ENCODE measurements at regions not wholly inside any gene's neighbourhood (a gene's known extent, or its start where the extent isn't known, plus 50 kb on each side); places are given as distances from the start of the nearest gene placed in this dataset.
"Not testable (repeated sequence)": the region's sequence is repeated elsewhere in the genome, so short reads cannot be mapped to it uniquely, and the experiment has no call there.

- Mint-ChIP-seq H3K4me1 (ENCODE audit: low read depth) (no peaks in the 10 kb centered on the region), H3K27ac (no peak overlapping the region), H3K9me3 (ENCODE audit: insufficient read depth) (peaks cover 12% of the 10 kb centered on the region), H3K27me3 (ENCODE audit: low read depth) (no peaks in the 10 kb centered on the region), H3K4me3 (no peak overlapping the region), H3K36me3 (ENCODE audit: low read depth) (peaks cover 3% of the 10 kb centered on the region)
- no peak for DNase-seq
- CTCF ChIA-PET, result no interaction called here
- POLR2A ChIA-PET, result no interaction called here
- ATAC-seq, result no peak
Measured at GRCh38 chr17:13851889-13852288, 217.4 kb upstream of the COX10 start.

- H3K36me3 Mint-ChIP-seq (ENCODE audit: low read depth); H3K27me3 Mint-ChIP-seq (ENCODE audit: low read depth); H3K27ac Mint-ChIP-seq; CTCF ChIA-PET; H3K4me1 Mint-ChIP-seq (ENCODE audit: low read depth); POLR2A ChIA-PET; DNase-seq; ATAC-seq; H3K4me3 Mint-ChIP-seq: not testable (repeated sequence)
- H3K9me3 Mint-ChIP-seq (ENCODE audit: insufficient read depth), result peaks cover 15% of the 10 kb centered on the region
Measured at GRCh38 chr17:13855730-13856129, 213.6 kb upstream of the COX10 start.

GRCh38 chr17:13862346-13862745 is 207.0 kb upstream of the COX10 start:
- no peak for DNase-seq
- peaks cover 7% of the 10 kb centered on the region for H3K9me3 Mint-ChIP-seq (ENCODE audit: insufficient read depth)
- no peak for ATAC-seq
- peaks cover 2% of the 10 kb centered on the region for H3K27me3 Mint-ChIP-seq (ENCODE audit: low read depth)
- no peaks in the 10 kb centered on the region for H3K4me1 Mint-ChIP-seq (ENCODE audit: low read depth)
- CTCF ChIA-PET, result no interaction called here
- H3K36me3 Mint-ChIP-seq (ENCODE audit: low read depth), result no peaks in the 10 kb centered on the region
- POLR2A ChIA-PET, result no interaction called here
- no peak overlapping the region for H3K27ac Mint-ChIP-seq
- no peak overlapping the region for H3K4me3 Mint-ChIP-seq

- H3K4me1 Mint-ChIP-seq (ENCODE audit: low read depth), result no peaks in the 10 kb centered on the region
- ATAC-seq (no peak), DNase-seq (no peak)
- H3K36me3 Mint-ChIP-seq (ENCODE audit: low read depth), result no peaks in the 10 kb centered on the region
- H3K4me3 Mint-ChIP-seq, result no peak overlapping the region
- H3K27ac Mint-ChIP-seq, result no peak overlapping the region
- H3K27me3 Mint-ChIP-seq (ENCODE audit: low read depth), result peaks cover under 1% of the 10 kb centered on the region
- CTCF ChIA-PET, result no interaction called here
- peaks cover 8% of the 10 kb centered on the region for H3K9me3 Mint-ChIP-seq (ENCODE audit: insufficient read depth)
- POLR2A ChIA-PET, result no interaction called here
Measured at GRCh38 chr17:13863436-13863835, 205.9 kb upstream of the COX10 start.

- CTCF ChIA-PET, result no interaction called here
- H3K27me3 Mint-ChIP-seq (ENCODE audit: low read depth), result no peaks in the 10 kb centered on the region
- H3K36me3 Mint-ChIP-seq (ENCODE audit: low read depth), result no peaks in the 10 kb centered on the region
- POLR2A ChIA-PET, result no interaction called here
- DNase-seq (no peak), ATAC-seq (no peak)
- no peak overlapping the region for H3K27ac Mint-ChIP-seq
- H3K4me1 Mint-ChIP-seq (ENCODE audit: low read depth), result no peaks in the 10 kb centered on the region
- no peak overlapping the region for H3K4me3 Mint-ChIP-seq
- peaks cover 7% of the 10 kb centered on the region for H3K9me3 Mint-ChIP-seq (ENCODE audit: insufficient read depth)
Measured at GRCh38 chr17:13864521-13864920, 204.8 kb upstream of the COX10 start.

- Mint-ChIP-seq H3K27ac (no peak overlapping the region), H3K27me3 (ENCODE audit: low read depth) (no peaks in the 10 kb centered on the region), H3K4me1 (ENCODE audit: low read depth) (no peaks in the 10 kb centered on the region), H3K4me3 (no peak overlapping the region), H3K36me3 (ENCODE audit: low read depth) (no peaks in the 10 kb centered on the region), H3K9me3 (ENCODE audit: insufficient read depth) (peaks cover 7% of the 10 kb centered on the region)
- CTCF ChIA-PET, result no interaction called here
- POLR2A ChIA-PET, result no interaction called here
- DNase-seq (no peak), ATAC-seq (no peak)
Measured at GRCh38 chr17:13865650-13866049, 203.7 kb upstream of the COX10 start.

GRCh38 chr17:13869331-13869940 is 199.9 kb upstream of the COX10 start:
- Mint-ChIP-seq H3K27me3 (ENCODE audit: low read depth) (no peaks in the 10 kb centered on the region), H3K9me3 (ENCODE audit: insufficient read depth) (peaks cover 7% of the 10 kb centered on the region), H3K4me1 (ENCODE audit: low read depth) (no peaks in the 10 kb centered on the region), H3K27ac (no peak overlapping the region), H3K4me3 (no peak overlapping the region), H3K36me3 (ENCODE audit: low read depth) (no peaks in the 10 kb centered on the region)
- no peak for DNase-seq
- ChIA-PET CTCF (interaction anchor here (0.6 kb wide), 1 partner anchor 16 kb away, joined by 3 read pairs; no protein-coding TSS in a partner anchor), POLR2A (no interaction called here)
- ATAC-seq, result no peak

- POLR2A ChIA-PET, result no interaction called here
- CTCF ChIA-PET, result no interaction called here
- Mint-ChIP-seq H3K9me3 (ENCODE audit: insufficient read depth) (peaks cover 7% of the 10 kb centered on the region), H3K36me3 (ENCODE audit: low read depth) (no peaks in the 10 kb centered on the region), H3K27ac (no peak overlapping the region), H3K4me1 (ENCODE audit: low read depth) (no peaks in the 10 kb centered on the region), H3K27me3 (ENCODE audit: low read depth) (no peaks in the 10 kb centered on the region), H3K4me3 (no peak overlapping the region)
- DNase-seq (no peak), ATAC-seq (no peak)
Measured at GRCh38 chr17:13871261-13871660, 198.0 kb upstream of the COX10 start.

- Mint-ChIP-seq H3K27me3 (ENCODE audit: low read depth) (no peaks in the 10 kb centered on the region), H3K4me3 (no peak overlapping the region), H3K4me1 (ENCODE audit: low read depth) (no peaks in the 10 kb centered on the region), H3K27ac (no peak overlapping the region), H3K36me3 (ENCODE audit: low read depth) (no peaks in the 10 kb centered on the region), H3K9me3 (ENCODE audit: insufficient read depth) (no peaks in the 10 kb centered on the region)
- ATAC-seq (no peak), DNase-seq (no peak)
- POLR2A ChIA-PET, result no interaction called here
- CTCF ChIA-PET, result no interaction called here
Measured at GRCh38 chr17:13874134-13874533, 195.2 kb upstream of the COX10 start.

- POLR2A ChIA-PET, result no interaction called here
- no peak overlapping the region for H3K4me3 Mint-ChIP-seq
- no peak overlapping the region for H3K27ac Mint-ChIP-seq
- CTCF ChIA-PET, result no interaction called here
- H3K27me3 Mint-ChIP-seq (ENCODE audit: low read depth), result no peaks in the 10 kb centered on the region
- no peaks in the 10 kb centered on the region for H3K36me3 Mint-ChIP-seq (ENCODE audit: low read depth)
- ATAC-seq (no peak), DNase-seq (no peak)
- no peaks in the 10 kb centered on the region for H3K9me3 Mint-ChIP-seq (ENCODE audit: insufficient read depth)
- H3K4me1 Mint-ChIP-seq (ENCODE audit: low read depth), result no peaks in the 10 kb centered on the region
Measured at GRCh38 chr17:13874817-13875216, 194.5 kb upstream of the COX10 start.

GRCh38 chr17:13879961-13880466 is 189.3 kb upstream of the COX10 start:
- Mint-ChIP-seq H3K4me1 (ENCODE audit: low read depth) (no peaks in the 10 kb centered on the region), H3K27me3 (ENCODE audit: low read depth) (no peaks in the 10 kb centered on the region), H3K9me3 (ENCODE audit: insufficient read depth) (no peaks in the 10 kb centered on the region), H3K27ac (no peak overlapping the region), H3K4me3 (no peak overlapping the region), H3K36me3 (ENCODE audit: low read depth) (no peaks in the 10 kb centered on the region)
- ATAC-seq, result no peak
- CTCF ChIA-PET, result no interaction called here
- no peak for DNase-seq
- POLR2A ChIA-PET, result no interaction called here

- Mint-ChIP-seq H3K4me1 (ENCODE audit: low read depth) (no peaks in the 10 kb centered on the region), H3K36me3 (ENCODE audit: low read depth) (no peaks in the 10 kb centered on the region), H3K9me3 (ENCODE audit: insufficient read depth) (no peaks in the 10 kb centered on the region), H3K27ac (no peak overlapping the region), H3K4me3 (no peak overlapping the region), H3K27me3 (ENCODE audit: low read depth) (no peaks in the 10 kb centered on the region)
- CTCF ChIA-PET, result no interaction called here
- POLR2A ChIA-PET, result no interaction called here
- ATAC-seq (no peak), DNase-seq (no peak)
Measured at GRCh38 chr17:13883659-13884058, 185.6 kb upstream of the COX10 start.

- H3K36me3 Mint-ChIP-seq (ENCODE audit: low read depth), result no peaks in the 10 kb centered on the region
- ATAC-seq, result no peak
- H3K27ac Mint-ChIP-seq, result no peak overlapping the region
- H3K27me3 Mint-ChIP-seq (ENCODE audit: low read depth), result no peaks in the 10 kb centered on the region
- no peaks in the 10 kb centered on the region for H3K4me1 Mint-ChIP-seq (ENCODE audit: low read depth)
- CTCF ChIA-PET, result no interaction called here
- DNase-seq, result no peak
- POLR2A ChIA-PET, result interaction anchor here (0.6 kb wide), 1 partner anchor 20 kb away, joined by 5 read pairs; no protein-coding TSS in a partner anchor
- no peaks in the 10 kb centered on the region for H3K9me3 Mint-ChIP-seq (ENCODE audit: insufficient read depth)
- H3K4me3 Mint-ChIP-seq, result no peak overlapping the region
Measured at GRCh38 chr17:13884347-13884746, 185.0 kb upstream of the COX10 start.
